IMR-90 (cell line): ENCODE measurements at regions not wholly inside any gene's neighbourhood (a gene's known extent, or its start where the extent isn't known, plus 50 kb on each side); places are given as distances from the start of the nearest gene placed in this dataset.

Experiments used
- CEBPB ChIP-seq: IDR thresholded peaks from 2 replicates; pipeline ENCODE4 v1.6.1; 2012; ENCODE audit warnings: low read depth, low read length, improper control_type of control experiment
- MAFK ChIP-seq: IDR thresholded peaks from 2 replicates; pipeline ENCODE4 v1.6.1; 2012; ENCODE audit warnings: low read depth, low read length, improper control_type of control experiment
- MAZ ChIP-seq: IDR thresholded peaks from 2 replicates; pipeline ENCODE4 v1.6.1; 2012; ENCODE audit warnings: low read depth, mild to moderate bottlenecking, low read length, improper control_type of control experiment, moderate library complexity, borderline replicate concordance
- MXI1 ChIP-seq: IDR thresholded peaks from 2 replicates; pipeline ENCODE4 v1.6.1; 2012; ENCODE audit warnings: low read depth, mild to moderate bottlenecking, low read length, moderate library complexity, borderline replicate concordance
- NFE2L2 ChIP-seq: fragments of 150-350 bp; IDR thresholded peaks from 2 replicates; pipeline ENCODE4 v1.6.1; 2016; ENCODE audit warnings: low read depth, mild to moderate bottlenecking, low read length
- POLR2A ChIP-seq: IDR thresholded peaks from 2 replicates; pipeline ENCODE4 v1.6.1; 2012; ENCODE audit warnings: mild to moderate bottlenecking, low read depth, low read length
- RAD21 ChIP-seq: IDR thresholded peaks from 2 replicates; pipeline ENCODE4 v1.6.1; 2012; ENCODE audit warnings: low read length, improper control_type of control experiment
- SMC3 ChIP-seq: fragments of 150-350 bp; IDR thresholded peaks from 2 replicates; pipeline ENCODE4 v1.6.1; 2016; ENCODE audit warnings: low read depth, mild to moderate bottlenecking, antibody characterized with exemption, low read length, moderate library complexity
- TF ChIP-seq, protein P1 (sequence below): conservative IDR thresholded peaks from 2 replicates; pipeline ENCODE4 v1.5.1; 2012; ENCODE audit warnings: mild to moderate bottlenecking, low read depth, low read length, improper control_type of control experiment
- TF ChIP-seq, protein P2 (sequence below): fragments of 150-350 bp; IDR thresholded peaks from 2 replicates; pipeline ENCODE4 v1.6.1; 2016; ENCODE audit warnings: low read depth, mild to moderate bottlenecking, low read length, moderate library complexity, borderline replicate concordance
- TF ChIP-seq, protein P3 (sequence below): fragments of 150-350 bp; IDR thresholded peaks from 2 replicates; pipeline ENCODE4 v1.6.1; 2017; ENCODE audit warnings: mild to moderate bottlenecking, antibody characterized with exemption, low read length, low read depth

DNA sequence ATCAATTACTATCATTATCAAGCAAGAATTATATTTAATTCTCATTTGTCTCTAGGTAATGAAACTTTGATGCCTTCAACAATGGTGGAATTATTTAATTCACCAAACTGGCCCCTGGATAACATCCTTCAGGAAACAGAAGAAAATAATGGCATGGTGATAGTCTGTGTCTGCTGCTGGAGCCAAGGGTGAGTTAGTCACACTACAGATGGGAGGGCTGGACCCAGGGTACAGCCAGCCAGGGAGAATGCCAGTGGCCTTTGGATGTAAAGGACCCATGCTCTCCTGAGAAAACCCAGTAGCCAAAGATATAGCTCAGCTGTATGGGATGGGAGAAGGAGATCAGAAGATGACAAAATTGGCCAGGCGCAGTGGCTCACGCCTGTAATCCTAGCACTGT is 60.0 kb upstream of the CNKSR3 start:
- TF ChIP-seq, protein P1, sequence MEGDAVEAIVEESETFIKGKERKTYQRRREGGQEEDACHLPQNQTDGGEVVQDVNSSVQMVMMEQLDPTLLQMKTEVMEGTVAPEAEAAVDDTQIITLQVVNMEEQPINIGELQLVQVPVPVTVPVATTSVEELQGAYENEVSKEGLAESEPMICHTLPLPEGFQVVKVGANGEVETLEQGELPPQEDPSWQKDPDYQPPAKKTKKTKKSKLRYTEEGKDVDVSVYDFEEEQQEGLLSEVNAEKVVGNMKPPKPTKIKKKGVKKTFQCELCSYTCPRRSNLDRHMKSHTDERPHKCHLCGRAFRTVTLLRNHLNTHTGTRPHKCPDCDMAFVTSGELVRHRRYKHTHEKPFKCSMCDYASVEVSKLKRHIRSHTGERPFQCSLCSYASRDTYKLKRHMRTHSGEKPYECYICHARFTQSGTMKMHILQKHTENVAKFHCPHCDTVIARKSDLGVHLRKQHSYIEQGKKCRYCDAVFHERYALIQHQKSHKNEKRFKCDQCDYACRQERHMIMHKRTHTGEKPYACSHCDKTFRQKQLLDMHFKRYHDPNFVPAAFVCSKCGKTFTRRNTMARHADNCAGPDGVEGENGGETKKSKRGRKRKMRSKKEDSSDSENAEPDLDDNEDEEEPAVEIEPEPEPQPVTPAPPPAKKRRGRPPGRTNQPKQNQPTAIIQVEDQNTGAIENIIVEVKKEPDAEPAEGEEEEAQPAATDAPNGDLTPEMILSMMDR, result no peak
- TF ChIP-seq POLR2A (no peak), CEBPB (no peak), MAZ (no peak), NFE2L2 (no peak), MAFK (no peak), MXI1 (no peak), SMC3 (no peak), RAD21 (no peak)
- TF ChIP-seq, protein P2, sequence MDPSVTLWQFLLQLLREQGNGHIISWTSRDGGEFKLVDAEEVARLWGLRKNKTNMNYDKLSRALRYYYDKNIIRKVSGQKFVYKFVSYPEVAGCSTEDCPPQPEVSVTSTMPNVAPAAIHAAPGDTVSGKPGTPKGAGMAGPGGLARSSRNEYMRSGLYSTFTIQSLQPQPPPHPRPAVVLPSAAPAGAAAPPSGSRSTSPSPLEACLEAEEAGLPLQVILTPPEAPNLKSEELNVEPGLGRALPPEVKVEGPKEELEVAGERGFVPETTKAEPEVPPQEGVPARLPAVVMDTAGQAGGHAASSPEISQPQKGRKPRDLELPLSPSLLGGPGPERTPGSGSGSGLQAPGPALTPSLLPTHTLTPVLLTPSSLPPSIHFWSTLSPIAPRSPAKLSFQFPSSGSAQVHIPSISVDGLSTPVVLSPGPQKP, result no peak
- TF ChIP-seq, protein P3, sequence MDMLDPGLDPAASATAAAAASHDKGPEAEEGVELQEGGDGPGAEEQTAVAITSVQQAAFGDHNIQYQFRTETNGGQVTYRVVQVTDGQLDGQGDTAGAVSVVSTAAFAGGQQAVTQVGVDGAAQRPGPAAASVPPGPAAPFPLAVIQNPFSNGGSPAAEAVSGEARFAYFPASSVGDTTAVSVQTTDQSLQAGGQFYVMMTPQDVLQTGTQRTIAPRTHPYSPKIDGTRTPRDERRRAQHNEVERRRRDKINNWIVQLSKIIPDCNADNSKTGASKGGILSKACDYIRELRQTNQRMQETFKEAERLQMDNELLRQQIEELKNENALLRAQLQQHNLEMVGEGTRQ, result no peak
